KMS-11 (cell line): ENCODE measurements at regions not wholly inside any gene's neighbourhood (a gene's known extent, or its start where the extent isn't known, plus 50 kb on each side); places are given as distances from the start of the nearest gene placed in this dataset.

Experiments
- H2AFZ ChIP-seq: fragments of 200-600 bp; sonication (generic); 2 replicates; pipeline ENCODE4 v1.6.1; 2016; ENCODE audit warnings: antibody characterized with exemption, mixed run types, low read depth
- H3K27ac ChIP-seq: fragments of 200-600 bp; sonication (generic); 2 replicates; pipeline ENCODE4 v1.6.1; 2016; ENCODE audit warnings: mild to moderate bottlenecking, mixed run types
- H3K27me3 ChIP-seq: fragments of 200-600 bp; sonication (generic); 2 replicates; pipeline ENCODE4 v1.6.1; 2017; ENCODE audit warnings: mild to moderate bottlenecking, low read depth, mixed run types, moderate library complexity; ENCODE audit not compliant: insufficient read depth
- H3K36me3 ChIP-seq: fragments of 200-600 bp; sonication (generic); 2 replicates; pipeline ENCODE4 v1.6.1; 2017; ENCODE audit warnings: mild to moderate bottlenecking, mixed run types; ENCODE audit not compliant: insufficient read depth
- H3K4me1 ChIP-seq: fragments of 200-600 bp; sonication (generic); 2 replicates; pipeline ENCODE4 v1.6.1; 2016; ENCODE audit warnings: mild to moderate bottlenecking, low read depth, mixed run types; ENCODE audit not compliant: poor library complexity, severe bottlenecking
- H3K4me2 ChIP-seq: fragments of 200-600 bp; sonication (generic); 2 replicates; pipeline ENCODE4 v1.7.0; 2016; ENCODE audit warnings: mild to moderate bottlenecking, mixed run types
- H3K4me3 ChIP-seq: fragments of 200-600 bp; sonication (generic); IDR thresholded peaks from 2 replicates; pipeline ENCODE4 v1.6.1; 2017; ENCODE audit warnings: low read depth, low read length, mixed read lengths; ENCODE audit not compliant: insufficient read depth
- H3K79me2 ChIP-seq: fragments of 200-600 bp; sonication (generic); 2 replicates; pipeline ENCODE4 v1.6.1; 2016; ENCODE audit warnings: low read depth, mixed run types; ENCODE audit not compliant: insufficient read depth
- H3K9ac ChIP-seq: fragments of 200-600 bp; sonication (generic); 2 replicates; pipeline ENCODE4 v1.6.1; 2016; ENCODE audit warnings: mild to moderate bottlenecking, mixed run types
- H4K20me1 ChIP-seq: fragments of 200-600 bp; sonication (generic); 2 replicates; pipeline ENCODE4 v1.6.1; 2016; ENCODE audit warnings: mild to moderate bottlenecking, mixed run types; ENCODE audit not compliant: insufficient read depth
- CTCF ChIP-seq: fragments of 200-600 bp; sonication (generic); conservative IDR thresholded peaks from 2 replicates; pipeline ENCODE4 v1.6.1; 2017; ENCODE audit warnings: low read depth, mild to moderate bottlenecking, antibody characterized with exemption, low read length, moderate library complexity, mixed read lengths

- H3K27ac ChIP-seq: no peak overlapping the region
- no peaks in the 10 kb centered on the region for H3K36me3 ChIP-seq
- H3K79me2 ChIP-seq: no peaks in the 10 kb centered on the region
- no peak overlapping the region for H2AFZ ChIP-seq
- no peaks in the 10 kb centered on the region for H3K27me3 ChIP-seq
- H3K9ac ChIP-seq: no peak overlapping the region
- no peaks in the 10 kb centered on the region for H4K20me1 ChIP-seq
- H3K4me3 ChIP-seq: no peak overlapping the region
- no peaks in the 10 kb centered on the region for H3K4me1 ChIP-seq
- no peak for TF ChIP-seq CTCF
- H3K4me2 ChIP-seq: no peak overlapping the region
These were observed 623.6 kb downstream of the AACS start for GRCh38 chr12:125688881-125689280.

GRCh38 chr12:125689576-125690410, 624.6 kb downstream of the AACS start:
- H4K20me1 ChIP-seq: no peaks in the 10 kb centered on the region
- no peak overlapping the region for H3K9ac ChIP-seq
- no peak overlapping the region for H2AFZ ChIP-seq
- H3K79me2 ChIP-seq: no peaks in the 10 kb centered on the region
- no peaks in the 10 kb centered on the region for H3K4me1 ChIP-seq
- H3K27me3 ChIP-seq: no peaks in the 10 kb centered on the region
- H3K27ac ChIP-seq: no peak overlapping the region
- H3K36me3 ChIP-seq: no peaks in the 10 kb centered on the region
- H3K4me3 ChIP-seq: no peak overlapping the region
- H3K4me2 ChIP-seq: no peak overlapping the region
- TF ChIP-seq CTCF: no peak

- Histone ChIP-seq H3K79me2 (no peaks in the 10 kb centered on the region), H3K36me3 (no peaks in the 10 kb centered on the region), H3K4me2 (no peak overlapping the region), H3K4me3 (no peak overlapping the region), H2AFZ (no peak overlapping the region), H3K9ac (no peak overlapping the region), H3K27ac (no peak overlapping the region), H3K4me1 (no peaks in the 10 kb centered on the region), H3K27me3 (no peaks in the 10 kb centered on the region), H4K20me1 (no peaks in the 10 kb centered on the region)
- no peak for TF ChIP-seq CTCF
These were observed 625.6 kb downstream of the AACS start for GRCh38 chr12:125690841-125691240.

- TF ChIP-seq CTCF: no peak
- Histone ChIP-seq H3K9ac (no peak overlapping the region), H3K36me3 (no peaks in the 10 kb centered on the region), H4K20me1 (no peaks in the 10 kb centered on the region), H3K4me3 (no peak overlapping the region), H3K4me2 (no peak overlapping the region), H3K27ac (no peak overlapping the region), H3K4me1 (no peaks in the 10 kb centered on the region), H2AFZ (no peak overlapping the region), H3K79me2 (no peaks in the 10 kb centered on the region), H3K27me3 (no peaks in the 10 kb centered on the region)
These were observed 630.8 kb downstream of the AACS start for GRCh38 chr12:125696054-125696453.
